Upper lobe of left lung (tissue), 6 donors: ENCODE measurements at regions not wholly inside any gene's neighbourhood (a gene's known extent, or its start where the extent isn't known, plus 50 kb on each side); places are given as distances from the start of the nearest gene placed in this dataset.

ENCODE experiments used
- ATAC-seq, 2 donors: fragments of 200-7000 bp; cut with Tn5 transposase; one replicate each; pipeline ENCODE4 v1.9.1; 2022; ENCODE audit warnings: mild to moderate bottlenecking in 2 of 2, moderate library complexity in 2 of 2; ENCODE audit not compliant: low FRiP score in 2 of 2
- DNase-seq, 2 donors: peaks; one replicate each; pipeline ENCODE4 v3.0.0-alpha.2; 2019 to 2020
- H3K27ac ChIP-seq, 4 donors: fragments of 200-600 bp; sonication (generic); one replicate each; pipeline ENCODE4 v1.5.1; 2016 to 2019
- H3K27me3 ChIP-seq, 4 donors: fragments of 200-600 bp; sonication (generic); one replicate each; pipeline ENCODE4 v1.5.1; 2017 to 2019
- H3K36me3 ChIP-seq, 4 donors: fragments of 200-600 bp; sonication (generic); one replicate each; pipeline ENCODE4 v1.5.1; 2016 to 2019
- H3K4me1 ChIP-seq, 4 donors: fragments of 200-600 bp; sonication (generic); one replicate each; pipeline ENCODE4 v1.5.1; 2018 to 2019
- H3K4me3 ChIP-seq, 4 donors: fragments of 200-600 bp; sonication (generic); one replicate each; pipeline ENCODE4 v1.5.1; 2017 to 2019; ENCODE audit warnings: mild to moderate bottlenecking in 2 of 4, moderate library complexity in 1 of 4
- H3K9me3 ChIP-seq, 4 donors: fragments of 200-600 bp; sonication (generic); one replicate each; pipeline ENCODE4 v1.5.1; 2018 to 2019
- CTCF ChIP-seq, 6 experiments: fragments of 450-650 bp in 4 of 6; fragments of 200-600 bp in 2 of 6; sonication (generic) in 2 of 6; IDR thresholded peaks; one replicate each; pipeline ENCODE4 v1.5.1; 2016 to 2019; ENCODE audit warnings: antibody characterized with exemption in 6 of 6
- EP300 ChIP-seq, 4 donors: sonication (generic); formaldehyde crosslinking; IDR thresholded peaks; one replicate each; pipeline ENCODE4 v1.5.1; 2017; ENCODE audit warnings: antibody characterized with exemption in 4 of 4, control low read depth in 2 of 4
- POLR2A ChIP-seq, 4 donors: fragments of 450-650 bp; IDR thresholded peaks; one replicate each; pipeline ENCODE4 v1.5.1; 2016 to 2017; ENCODE audit warnings: antibody characterized with exemption in 4 of 4, mild to moderate bottlenecking in 2 of 4
- POLR2AphosphoS5 ChIP-seq, 2 donors: sonication (generic); formaldehyde crosslinking; IDR thresholded peaks; one replicate each; pipeline ENCODE4 v1.5.1; 2017; ENCODE audit warnings: antibody characterized with exemption in 2 of 2
- WGBS, 2 donors: methylation state at CpG; one replicate each; pipeline ENCODE4 v1.1.5; 2017 to 2018; 5-methylcytosine and 5-hydroxymethylcytosine counted together
- donor health status: DM: no; HTN: no; CAD: no; lungs with moderate emphysema.
- donor health status: DM: no; HTN: yes; CAD: no; lungs with severe emphysema.

DNA sequence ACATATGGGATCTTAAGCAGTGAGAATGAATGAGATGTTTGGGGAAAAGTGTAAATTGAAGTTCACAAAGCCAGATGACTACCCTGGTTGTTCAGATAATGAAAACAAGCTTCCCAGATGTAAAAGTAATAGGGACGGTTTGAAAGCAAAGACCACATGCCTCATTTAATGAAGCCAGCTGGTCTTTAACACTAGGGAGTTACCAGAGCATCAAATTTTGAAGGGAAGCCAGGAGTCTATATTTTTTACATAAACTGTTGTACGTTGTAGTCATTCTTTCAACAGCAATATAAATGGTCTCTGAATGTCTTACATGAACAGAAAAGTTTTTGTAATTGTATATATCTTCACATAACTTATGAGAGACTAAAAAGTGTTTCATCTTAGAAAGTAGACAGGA, 2604.5 kb upstream of the PCDH20 start:
- 58 to 69% methylated on average over 2 of the region's 2 CpGs for WGBS, 2 donors

GRCh38 chr13:64007339-64007738, 2591.7 kb upstream of the PCDH20 start:
- 65 to 69% methylated on average over 1 of the region's 1 CpG for WGBS, 2 donors
- DNase-seq (no peak), ATAC-seq (no peak)
- Histone ChIP-seq H3K27ac (no peak overlapping the region), H3K4me3 (no peak overlapping the region), H3K27me3 (no peaks in the 10 kb centered on the region), H3K9me3 (no peaks in the 10 kb centered on the region), H3K36me3 (no peaks in the 10 kb centered on the region), H3K4me1 (no peaks in the 10 kb centered on the region)
- TF ChIP-seq EP300 (IDR thresholded peaks at IDR 0.05) (no peak), POLR2AphosphoS5 (IDR thresholded peaks at IDR 0.05) (no peak), POLR2A (IDR thresholded peaks at IDR 0.05) (no peak), CTCF (IDR thresholded peaks at IDR 0.05) (no peak)

More for the DNA sequence above, 2604.5 kb upstream of the PCDH20 start:
- ATAC-seq (no peak), DNase-seq (no peak)
- Histone ChIP-seq H3K4me3 (no peak overlapping the region), H3K27ac (no peak overlapping the region), H3K4me1 (no peaks in the 10 kb centered on the region), H3K27me3 (no peaks in the 10 kb centered on the region), H3K9me3 (no peaks in the 10 kb centered on the region), H3K36me3 (no peaks in the 10 kb centered on the region)
- no peak for TF ChIP-seq POLR2A (IDR thresholded peaks at IDR 0.05)
- TF ChIP-seq EP300 (IDR thresholded peaks at IDR 0.05): no peak
- no peak for TF ChIP-seq POLR2AphosphoS5 (IDR thresholded peaks at IDR 0.05)
- no peak for TF ChIP-seq CTCF (IDR thresholded peaks at IDR 0.05)

GRCh38 chr13:64000321-64000720, 2584.7 kb upstream of the PCDH20 start:
- DNase-seq (no peak), ATAC-seq (no peak)
- Histone ChIP-seq H3K4me3 (no peak overlapping the region), H3K27ac (no peak overlapping the region), H3K4me1 (no peaks in the 10 kb centered on the region), H3K36me3 (no peaks in the 10 kb centered on the region), H3K9me3 (no peaks in the 10 kb centered on the region), H3K27me3 (no peaks in the 10 kb centered on the region)
- no peak for TF ChIP-seq EP300 (IDR thresholded peaks at IDR 0.05)
- TF ChIP-seq POLR2A (IDR thresholded peaks at IDR 0.05): no peak
- TF ChIP-seq POLR2AphosphoS5 (IDR thresholded peaks at IDR 0.05): no peak
- TF ChIP-seq CTCF (IDR thresholded peaks at IDR 0.05): no peak
- 65 to 66% methylated on average over 4 of the region's 4 CpGs for WGBS, 2 donors

DNA sequence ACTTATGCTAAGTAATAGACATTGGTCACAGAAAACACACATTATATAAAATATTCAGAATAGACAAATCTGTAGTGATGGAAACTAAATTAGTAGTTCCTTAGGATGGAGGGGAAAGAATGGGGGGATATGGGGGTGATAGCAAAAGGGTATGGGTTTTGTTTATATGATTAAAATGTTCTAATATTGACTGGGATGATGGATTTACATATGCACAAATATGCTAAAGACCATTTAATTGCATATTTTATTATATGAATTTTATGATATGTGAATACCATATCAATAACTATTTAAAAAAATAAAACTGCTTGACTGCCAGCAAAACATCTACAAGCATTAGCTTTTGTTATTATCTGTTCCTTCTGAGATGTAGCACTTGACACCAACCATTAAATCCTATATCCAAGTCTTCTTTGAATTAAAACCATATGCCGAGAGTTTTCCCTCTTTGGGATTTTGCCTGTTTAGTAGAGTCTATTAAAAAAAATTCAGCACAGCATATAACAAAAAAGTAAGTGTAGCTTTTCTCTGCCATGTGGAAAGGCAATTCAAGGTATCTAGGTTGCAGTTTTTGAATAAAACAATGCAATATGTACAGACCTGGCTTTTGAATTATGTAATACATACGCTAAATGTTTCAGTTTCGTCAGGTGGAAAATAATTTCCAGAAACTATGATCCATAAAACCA, 2584.1 kb upstream of the PCDH20 start:
- no peaks in the 10 kb centered on the region for H3K36me3 ChIP-seq
- H3K4me1 ChIP-seq: no peaks in the 10 kb centered on the region
- DNase-seq: no peak
- no peak overlapping the region for H3K4me3 ChIP-seq
- no peaks in the 10 kb centered on the region for H3K27me3 ChIP-seq
- no peak for ATAC-seq
- no peak overlapping the region for H3K27ac ChIP-seq
- WGBS, 2 donors: 87 to 91% methylated on average over 3 of the region's 3 CpGs
- H3K9me3 ChIP-seq: no peaks in the 10 kb centered on the region
- TF ChIP-seq POLR2AphosphoS5 (IDR thresholded peaks at IDR 0.05): no peak
- no peak for TF ChIP-seq POLR2A (IDR thresholded peaks at IDR 0.05)
- TF ChIP-seq CTCF (IDR thresholded peaks at IDR 0.05): no peak
- no peak for TF ChIP-seq EP300 (IDR thresholded peaks at IDR 0.05)

- TF ChIP-seq POLR2A (IDR thresholded peaks at IDR 0.05) (no peak), EP300 (IDR thresholded peaks at IDR 0.05) (no peak)
- no peak overlapping the region for H3K27ac ChIP-seq
- 71 to 78% methylated on average over 1 of the region's 1 CpG for WGBS, 2 donors
These were observed 2567.7 kb upstream of the PCDH20 start for GRCh38 chr13:63983366-63983765.

More at GRCh38 chr13:63983366-63983765, 2567.7 kb upstream of the PCDH20 start:
- Histone ChIP-seq H3K36me3 (no peaks in the 10 kb centered on the region), H3K27me3 (no peaks in the 10 kb centered on the region), H3K4me3 (no peak overlapping the region), H3K4me1 (no peaks in the 10 kb centered on the region), H3K9me3 (no peaks in the 10 kb centered on the region)
- DNase-seq (no peak), ATAC-seq (no peak)
